CD4-positive, alpha-beta T cell treated with Interleukin-6 at 100 ng/mL for 8 hours (primary cell): ENCODE measurements at regions not wholly inside any gene's neighbourhood (a gene's known extent, or its start where the extent isn't known, plus 50 kb on each side); places are given as distances from the start of the nearest gene placed in this dataset.
"Not testable (repeated sequence)": the region's sequence is repeated elsewhere in the genome, so short reads cannot be mapped to it uniquely, and the experiment has no call there.

Experiments used
- DNase-seq: peaks from one replicate; pipeline ENCODE4 v3.0.0-alpha.2; 2020; ENCODE audit warnings: mixed read lengths, low spot score

DNA sequence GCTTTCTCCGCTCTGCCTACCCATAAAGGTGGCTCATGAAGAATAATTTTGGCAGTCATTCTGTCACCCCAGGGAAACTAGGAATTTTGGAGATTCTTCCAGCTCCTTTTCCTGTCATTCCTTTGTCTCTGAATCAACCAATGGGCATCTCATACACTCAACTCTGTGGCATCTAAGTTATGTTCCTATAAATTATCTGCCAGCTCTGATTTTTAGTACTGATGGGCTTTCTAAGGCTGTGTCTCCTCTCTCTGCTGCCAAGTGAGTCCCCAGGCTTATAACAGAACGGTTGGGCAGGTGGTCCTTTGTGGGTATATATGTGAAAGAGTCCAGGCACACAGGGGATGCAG lies 226.8 kb downstream of the NMUR2 start:
- no peak for DNase-seq

DNA sequence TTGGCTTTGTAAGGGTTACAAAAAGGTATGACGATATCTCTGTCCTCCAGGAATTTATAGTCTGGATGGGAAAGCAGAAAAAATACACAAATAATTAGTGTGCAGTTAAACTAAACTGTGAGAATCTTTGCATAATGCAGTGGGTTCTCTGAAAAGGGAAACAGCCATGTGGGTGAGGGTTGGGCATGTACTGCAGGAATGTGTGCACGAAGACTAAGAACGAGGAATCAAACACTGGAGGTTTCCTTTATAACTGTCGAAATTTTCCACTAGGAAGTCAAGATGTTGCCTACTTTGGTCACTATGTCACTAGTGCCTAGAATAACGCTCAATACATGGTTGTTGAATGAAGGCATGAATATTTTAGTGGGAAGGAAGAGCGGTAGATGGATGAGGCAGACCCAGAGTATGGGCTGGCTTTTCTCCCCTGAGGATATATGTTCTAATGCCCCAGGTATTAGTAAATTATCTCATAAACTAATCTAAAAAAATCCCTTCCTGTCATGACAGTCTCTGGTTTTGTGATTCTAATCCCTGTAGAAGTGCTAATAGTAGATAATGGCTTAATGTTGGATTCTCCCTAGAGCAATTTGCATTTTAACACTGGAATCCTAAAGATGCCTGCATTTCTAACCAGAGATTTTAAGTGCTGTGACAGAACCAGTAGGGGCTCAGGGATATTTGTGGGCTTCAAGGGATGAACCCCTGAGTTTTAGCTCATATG lies 227.3 kb downstream of the NMUR2 start:
- DNase-seq: no peak

DNA sequence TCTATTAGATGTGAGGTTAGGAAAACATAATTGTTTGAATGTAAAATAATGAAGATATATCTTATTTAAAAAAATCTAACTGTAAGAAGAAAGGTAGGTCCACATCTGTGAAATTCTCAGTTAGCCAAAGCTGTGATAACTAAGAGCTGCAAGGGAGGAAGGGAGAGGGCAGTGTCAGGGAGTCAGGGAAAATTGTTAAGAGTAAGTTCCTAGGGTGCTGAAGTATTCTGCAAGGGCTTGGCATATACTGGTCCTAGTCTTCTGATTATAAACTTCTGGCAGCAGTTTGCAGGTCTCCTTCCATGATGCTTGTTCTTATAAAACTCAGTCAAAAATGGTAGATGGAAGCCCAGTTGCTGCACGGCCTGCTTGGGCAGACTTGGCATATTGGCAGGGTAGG lies 233.2 kb downstream of the NMUR2 start:
- DNase-seq: no peak

DNA sequence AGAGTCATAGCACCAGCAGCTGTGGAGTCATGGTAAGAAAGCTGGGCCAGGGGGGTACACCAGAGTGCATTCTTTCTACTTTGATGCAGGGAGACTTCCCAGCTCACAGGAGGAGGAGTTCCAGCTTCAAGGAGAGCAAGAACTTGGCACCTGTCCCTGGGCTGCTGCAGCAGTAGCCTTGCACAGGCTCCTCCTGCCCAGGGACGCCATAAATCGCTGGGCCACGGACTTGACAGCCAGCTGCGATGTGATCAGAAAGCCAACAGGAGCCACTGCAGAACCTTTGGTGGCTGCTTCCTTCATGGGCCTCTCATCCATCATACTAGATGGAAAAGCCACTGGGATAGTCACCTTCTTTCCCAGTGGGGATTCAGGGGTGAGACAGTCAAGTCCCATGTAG lies 234.7 kb downstream of the NMUR2 start:
- DNase-seq: no peak

DNA sequence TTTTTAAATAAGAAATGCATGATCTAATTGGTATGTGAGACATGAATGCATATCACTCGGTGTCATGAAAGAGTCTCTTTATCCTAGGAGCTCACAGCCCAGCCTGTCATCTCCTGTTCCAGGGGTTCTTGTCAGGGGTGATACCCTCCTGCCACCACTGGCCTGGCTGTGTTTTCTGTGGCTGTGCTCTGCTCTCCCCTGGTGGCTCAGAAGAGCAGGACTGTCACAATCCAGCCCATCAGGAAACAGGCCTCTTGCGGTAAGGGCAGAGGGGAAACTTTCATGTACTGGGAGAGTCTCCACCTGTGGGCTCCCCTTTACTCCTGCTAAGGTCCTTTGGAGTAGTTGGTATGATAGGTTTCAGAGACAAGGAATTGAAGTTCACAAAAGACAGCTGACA lies 240.2 kb upstream of the GLRA1 start:
- no peak for DNase-seq

DNA sequence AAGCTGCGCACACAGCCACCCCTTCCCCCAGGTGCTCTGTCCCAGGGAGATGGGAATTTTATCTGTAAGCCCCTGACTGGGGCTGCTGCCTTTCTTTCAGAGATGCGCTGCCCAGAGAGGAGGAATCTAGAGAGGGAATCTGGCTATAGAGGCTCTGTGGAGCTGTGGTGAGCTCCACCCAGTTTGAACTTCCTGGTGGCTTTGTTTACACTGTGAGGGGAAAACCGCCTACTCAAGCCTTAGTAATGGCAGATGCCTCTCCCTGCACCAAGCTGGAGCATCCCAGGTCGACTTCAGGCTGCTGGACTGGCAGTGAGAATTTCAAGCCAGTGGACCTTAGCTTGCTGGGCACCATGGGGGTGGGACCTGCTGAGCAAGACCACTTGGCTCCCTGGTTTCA lies 235.2 kb upstream of the GLRA1 start:
- not testable (repeated sequence) for DNase-seq

- not testable (repeated sequence) for DNase-seq
These were observed 229.8 kb upstream of the GLRA1 start for GRCh38 chr5:152154452-152154851.

GRCh38 chr5:152151940-152152339 lies 227.3 kb upstream of the GLRA1 start:
- no peak for DNase-seq

- DNase-seq: no peak
These were observed 226.5 kb upstream of the GLRA1 start for GRCh38 chr5:152151113-152151512.

- DNase-seq: no peak
These were observed 222.6 kb upstream of the GLRA1 start for GRCh38 chr5:152147286-152147685.

DNA sequence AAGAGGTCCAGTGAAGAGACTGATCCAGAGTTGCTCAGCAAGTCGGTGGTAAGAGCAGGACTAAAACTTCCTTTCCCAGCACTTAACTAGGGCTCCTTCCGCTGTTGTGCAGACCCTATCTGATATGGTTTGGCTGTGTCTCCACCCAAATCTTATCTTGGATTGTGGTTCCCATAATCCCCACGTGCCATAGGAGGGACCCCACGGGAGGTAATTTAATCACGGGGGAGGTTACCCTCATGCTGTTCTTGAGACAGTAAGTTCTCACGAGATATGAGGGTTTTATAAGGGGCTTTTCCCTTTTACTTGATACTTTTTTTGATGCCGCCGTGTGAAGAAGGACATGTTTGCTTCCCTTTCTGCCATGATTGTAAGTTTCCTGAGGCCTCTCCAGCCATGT lies 221.9 kb upstream of the GLRA1 start:
- no peak for DNase-seq

DNA sequence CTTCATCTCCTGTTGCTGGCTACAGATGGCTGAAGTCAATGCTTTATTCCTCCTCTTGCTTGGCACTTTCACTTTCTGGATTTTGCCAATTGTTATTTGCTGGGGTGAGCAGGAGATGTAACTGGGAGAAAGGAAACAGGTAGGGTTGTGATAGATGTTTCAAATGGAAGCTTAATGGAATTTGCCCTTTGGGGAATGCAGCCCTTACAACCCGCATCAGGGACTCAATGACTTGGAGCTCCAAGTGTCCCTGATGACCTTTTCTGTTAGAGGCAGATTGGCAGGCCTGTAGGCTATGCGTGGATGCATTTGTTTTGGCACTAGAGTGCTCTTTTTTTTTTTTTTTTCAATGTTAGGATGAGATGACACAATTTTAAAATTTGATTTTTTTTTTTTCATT lies 219.9 kb upstream of the GLRA1 start:
- DNase-seq: no peak

DNA sequence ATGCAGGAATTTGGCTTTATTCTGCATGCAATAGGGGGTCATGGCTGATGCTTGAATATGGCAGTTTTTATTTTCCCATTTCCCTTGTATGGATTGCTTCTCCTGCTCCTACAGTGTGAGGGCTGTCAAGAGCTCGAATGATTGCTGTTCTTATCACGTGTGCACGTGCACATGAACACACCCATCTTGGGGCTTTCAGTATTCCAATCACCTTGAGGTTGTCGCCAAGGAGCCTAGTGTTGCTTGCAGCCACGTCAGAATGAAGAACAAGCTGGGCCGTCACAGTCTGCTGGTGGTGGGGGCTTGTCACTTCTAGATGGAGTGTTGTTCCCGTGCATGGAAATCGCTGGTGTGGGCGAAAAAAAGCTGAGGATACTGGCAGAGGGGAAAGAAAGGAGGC lies 219.4 kb upstream of the GLRA1 start:
- DNase-seq: no peak

DNA sequence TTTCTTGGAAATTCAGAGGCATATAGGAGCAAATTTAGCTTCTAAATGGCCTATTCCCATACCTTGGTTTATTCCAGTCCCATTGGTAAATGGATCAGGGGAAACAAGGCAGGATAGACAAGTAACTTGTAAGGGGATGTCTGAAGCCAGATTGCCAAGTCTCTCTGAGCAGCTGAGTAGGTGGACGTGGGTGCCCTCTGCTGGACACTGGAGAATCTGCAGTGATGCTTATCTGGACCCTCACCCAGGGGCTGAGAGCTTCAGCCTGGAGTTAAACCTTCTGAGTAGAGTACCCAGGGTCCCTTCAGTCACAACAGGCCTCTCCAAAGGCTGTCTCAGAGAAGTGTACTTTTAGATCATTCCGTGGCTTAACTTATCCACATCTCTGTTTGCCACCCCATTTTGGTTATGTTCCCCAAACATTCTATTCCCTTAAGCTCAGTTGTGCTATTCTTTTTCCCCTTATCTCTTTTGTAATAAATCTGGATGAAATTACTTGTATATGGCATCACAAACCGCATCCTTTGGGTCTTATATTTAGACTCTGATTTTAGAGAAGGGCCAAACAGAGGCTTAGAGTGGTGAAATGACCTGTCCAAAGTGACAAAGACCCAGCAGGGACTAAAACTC lies 218.3 kb upstream of the GLRA1 start:
- peak; percentile 48 for DNase-seq

DNA sequence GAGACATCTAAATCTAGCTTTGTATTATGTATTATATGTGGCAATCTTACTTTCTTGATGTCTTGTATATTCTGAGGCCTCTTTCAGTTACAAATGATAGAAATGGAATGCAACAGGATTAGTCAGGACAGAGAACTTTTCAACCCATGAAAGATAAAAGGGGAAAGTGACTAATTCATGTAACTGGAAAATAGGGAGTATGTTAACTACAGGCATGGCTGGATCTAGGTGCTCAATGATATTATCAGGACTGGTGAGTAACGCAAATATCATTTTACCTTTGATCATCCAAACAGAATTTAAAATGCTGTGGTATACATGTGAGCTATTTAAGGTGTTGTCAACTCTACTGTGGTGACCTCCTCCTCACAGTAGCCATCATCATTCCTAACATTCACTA lies 215.7 kb upstream of the GLRA1 start:
- no peak for DNase-seq

- no peak for DNase-seq
These were observed 212.4 kb upstream of the GLRA1 start for GRCh38 chr5:152137063-152137462.

GRCh38 chr5:152136321-152136720 lies 211.7 kb upstream of the GLRA1 start:
- no peak for DNase-seq

DNA sequence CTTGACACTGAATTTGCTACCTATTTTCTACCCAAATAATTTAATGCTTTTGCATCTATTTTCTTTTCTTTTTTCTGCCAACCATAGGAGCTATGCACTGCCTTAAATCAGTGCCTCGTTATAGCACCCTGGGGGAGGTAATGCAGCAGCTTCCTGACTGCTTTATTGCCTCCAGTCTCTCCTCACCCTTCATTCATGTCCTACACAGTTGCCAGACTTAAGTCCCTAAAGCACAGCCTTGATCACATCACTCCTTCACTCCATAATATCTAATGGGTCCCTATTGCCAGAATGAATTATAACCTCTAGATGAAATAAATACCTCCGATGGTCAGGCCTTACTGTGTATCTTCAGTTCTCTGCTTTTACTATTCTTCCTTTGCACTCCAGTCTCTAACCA lies 211.2 kb upstream of the GLRA1 start:
- DNase-seq: no peak

DNA sequence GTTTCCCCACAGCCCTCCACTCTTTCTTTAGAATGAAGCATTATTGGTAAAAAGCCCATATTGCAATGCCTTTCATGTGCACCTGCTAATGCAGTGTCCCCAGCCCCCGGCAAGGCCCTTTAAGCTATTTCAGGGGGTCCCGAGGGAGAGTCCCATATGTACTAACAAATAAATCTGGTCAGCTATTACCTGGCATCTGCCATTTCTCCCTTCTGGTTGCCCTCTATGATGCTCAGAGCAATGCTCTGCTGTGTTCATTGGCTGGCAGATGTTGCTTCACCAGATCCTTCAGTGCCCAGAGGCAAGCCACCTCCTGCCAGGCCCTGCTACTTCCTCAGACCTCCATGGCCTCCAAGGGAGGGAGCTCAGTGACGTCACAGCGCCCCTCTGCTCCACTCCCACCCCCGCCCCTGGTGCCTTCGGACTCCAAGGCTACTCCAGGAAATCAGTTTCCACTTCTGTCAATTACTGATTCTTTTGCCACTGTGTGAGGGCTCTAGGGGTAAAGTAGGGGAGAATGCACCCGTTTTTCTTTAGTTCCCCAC lies 201.1 kb upstream of the GLRA1 start:
- DNase-seq: no peak

- DNase-seq: no peak
These were observed 199.9 kb upstream of the GLRA1 start for GRCh38 chr5:152124409-152125041.

GRCh38 chr5:152118676-152119470 lies 194.2 kb upstream of the GLRA1 start:
- DNase-seq: no peak

DNA sequence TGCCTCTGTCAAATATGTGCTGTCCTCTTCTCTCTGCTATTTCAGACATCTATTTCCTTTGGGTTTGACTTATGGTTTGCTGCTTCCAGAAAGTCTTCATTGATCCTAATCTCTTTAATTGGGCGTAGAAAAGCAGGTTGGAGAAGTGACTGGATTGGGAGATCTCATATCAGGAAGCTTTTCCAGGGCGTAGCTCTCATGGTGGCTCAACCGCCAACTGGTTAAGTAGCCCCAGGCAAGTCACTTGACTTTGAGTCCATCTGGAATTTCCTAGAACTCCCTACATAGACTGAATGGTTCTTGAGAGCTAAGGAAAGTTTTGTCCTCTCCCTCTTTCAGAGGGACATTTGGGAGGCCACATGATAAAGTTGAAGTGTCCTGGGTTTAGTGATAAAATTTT lies 192.3 kb upstream of the GLRA1 start:
- no peak for DNase-seq

DNA sequence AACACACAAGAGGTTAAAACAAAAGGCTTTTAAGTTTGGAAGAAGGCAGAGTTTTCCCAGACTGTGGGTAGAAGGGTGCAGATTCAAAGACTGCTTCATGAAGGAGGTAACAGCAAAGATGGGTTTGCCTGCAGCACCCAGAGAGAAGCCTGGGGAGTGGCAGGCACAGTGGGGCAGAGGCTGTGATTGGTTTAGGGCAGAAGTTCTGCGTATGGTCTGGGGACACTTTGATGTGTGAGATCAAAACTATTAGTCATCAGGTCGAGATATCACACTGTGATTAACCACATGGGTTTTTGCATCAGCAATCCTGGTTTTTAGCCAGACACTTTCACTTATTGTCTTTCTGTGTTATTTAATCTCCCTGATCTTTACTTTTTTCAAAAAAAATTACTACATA lies 188.8 kb upstream of the GLRA1 start:
- peak; percentile 41 for DNase-seq
